Activated T-cell treated with anti-CD3 and anti-CD28 coated beads, Interleukin-2, amount 50 U/mL, for 48 hours (primary cell): ENCODE measurements at regions not wholly inside any gene's neighbourhood (a gene's known extent, or its start where the extent isn't known, plus 50 kb on each side); places are given as distances from the start of the nearest gene placed in this dataset.

Experiments used
- DNase-seq, 2 experiments: peaks; one replicate each; pipeline ENCODE4 v3.0.0-alpha.2; 2020

DNA sequence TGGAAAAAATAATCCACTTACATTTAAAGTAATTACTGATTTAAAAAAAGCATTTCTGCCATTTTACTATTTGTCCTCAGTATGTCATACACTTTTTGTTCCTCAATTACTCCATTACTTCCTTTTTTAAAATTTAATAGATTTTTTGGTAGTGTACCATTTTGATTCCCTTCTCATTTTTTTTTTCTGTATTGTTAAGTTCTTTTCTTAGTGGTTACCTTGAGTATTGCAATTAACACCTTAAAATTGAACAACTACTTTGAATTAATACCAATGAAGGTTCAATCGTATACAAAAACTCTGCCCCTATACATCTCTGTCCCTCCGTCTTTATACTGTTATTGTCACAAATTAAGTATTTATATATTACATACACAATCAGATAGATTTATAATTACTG lies 240.6 kb upstream of the LMCD1 start:
- DNase-seq: no peak

DNA sequence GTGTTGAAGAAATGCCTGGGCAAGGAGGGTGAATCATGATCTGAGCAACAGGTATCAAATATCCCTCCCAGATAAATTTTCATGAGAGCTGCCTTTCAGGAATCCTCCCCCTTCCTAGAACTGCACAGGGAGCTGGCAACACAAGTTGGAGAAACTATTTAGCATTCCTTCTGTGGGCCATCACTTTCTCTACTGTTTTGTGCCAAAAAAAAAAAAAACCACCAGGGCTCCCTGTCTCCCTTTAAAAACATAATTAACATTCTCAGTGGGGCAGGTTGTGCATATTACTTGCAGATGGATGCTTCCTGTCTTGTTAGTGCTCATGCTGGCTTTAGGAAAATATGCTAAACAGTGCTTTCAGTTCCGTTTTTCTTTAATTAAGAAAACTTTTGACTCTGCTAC lies 234.9 kb upstream of the LMCD1 start:
- no peak for DNase-seq

DNA sequence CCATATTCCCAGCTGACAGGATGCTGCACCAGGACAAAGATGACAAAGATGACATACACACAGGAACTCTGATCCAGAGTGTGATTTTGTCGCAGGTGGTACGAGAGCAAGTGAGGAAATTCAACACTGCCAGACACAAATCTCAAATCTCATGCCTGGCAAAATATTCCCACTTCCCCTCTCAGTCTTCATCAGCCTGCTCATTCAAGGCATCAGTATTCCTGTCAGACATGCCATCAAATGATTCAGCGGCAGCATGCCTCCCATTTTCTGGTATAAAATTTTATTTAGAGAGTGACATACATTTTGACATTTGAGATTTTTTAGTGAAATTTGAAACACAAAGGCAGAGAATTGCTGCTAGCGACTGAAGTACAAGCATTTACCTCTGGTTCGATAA lies 228.1 kb upstream of the LMCD1 start:
- DNase-seq: no peak

DNA sequence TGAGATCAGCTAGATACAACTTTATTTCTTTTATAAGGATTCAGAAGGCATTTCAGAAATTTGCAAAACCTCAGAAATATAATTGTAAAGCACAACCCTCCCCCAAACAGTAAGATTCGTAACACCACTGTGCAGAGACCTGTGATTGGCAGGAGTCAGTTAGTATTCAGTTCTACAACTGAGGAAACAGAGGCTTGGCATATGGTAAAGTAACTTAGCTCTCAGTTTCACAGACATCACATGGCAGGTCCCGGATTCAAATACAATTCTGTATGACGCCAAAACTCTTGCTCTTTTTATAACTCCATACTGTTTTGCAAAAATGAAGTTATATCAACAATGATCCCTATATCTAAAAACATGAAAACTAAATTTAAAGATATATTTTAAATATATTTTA lies 225.6 kb upstream of the LMCD1 start:
- no peak for DNase-seq

DNA sequence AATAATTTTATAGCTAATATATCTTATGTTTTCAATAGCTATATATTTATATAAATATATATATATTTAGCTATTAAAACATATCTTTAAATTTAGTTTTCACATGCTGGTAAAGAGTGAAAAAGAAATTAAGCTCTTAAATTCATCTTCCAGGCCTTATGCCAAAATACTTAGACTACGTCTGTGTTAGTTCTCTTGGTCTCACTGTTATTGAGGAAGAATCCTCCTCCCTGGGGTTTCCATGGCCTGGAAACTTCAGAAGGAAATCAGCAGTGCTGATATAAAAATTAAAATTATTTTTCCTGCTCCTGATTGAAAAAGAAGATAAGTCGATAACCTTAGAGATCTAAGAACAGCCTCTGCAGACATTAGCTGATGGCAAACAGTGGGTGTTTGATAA lies 225.1 kb upstream of the LMCD1 start:
- no peak for DNase-seq

DNA sequence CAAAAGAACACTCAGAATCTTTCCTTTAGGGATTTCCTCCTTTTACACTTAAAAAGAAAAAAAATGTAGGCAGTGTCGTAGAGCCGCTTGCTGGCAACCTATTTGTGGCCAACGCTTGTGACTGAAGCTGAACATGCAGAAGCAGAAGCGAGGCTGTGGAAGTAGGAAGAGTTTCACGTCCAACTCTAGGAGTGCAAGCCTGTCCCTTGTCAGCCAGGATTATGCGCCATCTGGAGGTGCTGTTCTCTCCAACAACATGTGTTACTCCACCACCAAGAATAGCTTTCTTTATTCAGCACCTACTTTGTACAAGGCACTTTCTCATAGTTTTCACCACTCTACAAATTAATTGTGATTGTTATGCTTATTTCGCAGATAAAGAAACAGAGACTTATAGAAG lies 223.2 kb upstream of the LMCD1 start:
- no peak for DNase-seq

DNA sequence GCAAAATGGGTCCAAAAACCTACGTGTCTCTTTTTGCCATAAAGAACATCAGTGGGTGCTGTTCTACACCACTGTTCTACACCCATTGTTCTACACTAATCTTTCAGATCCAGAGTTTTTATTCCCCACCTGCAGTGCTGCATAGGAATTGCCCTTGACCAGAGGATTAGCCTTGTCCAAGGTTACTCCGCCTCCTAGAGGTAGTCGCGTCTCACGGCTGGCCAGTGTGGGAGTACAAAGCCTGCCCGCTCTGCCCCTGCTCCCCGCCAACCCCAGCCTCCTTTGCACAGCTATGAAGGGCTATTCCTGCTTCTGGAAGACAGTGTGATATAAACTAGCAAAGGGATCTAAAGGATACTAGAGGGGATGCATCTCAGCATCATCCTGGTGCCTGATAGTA lies 222.1 kb upstream of the LMCD1 start:
- no peak for DNase-seq

DNA sequence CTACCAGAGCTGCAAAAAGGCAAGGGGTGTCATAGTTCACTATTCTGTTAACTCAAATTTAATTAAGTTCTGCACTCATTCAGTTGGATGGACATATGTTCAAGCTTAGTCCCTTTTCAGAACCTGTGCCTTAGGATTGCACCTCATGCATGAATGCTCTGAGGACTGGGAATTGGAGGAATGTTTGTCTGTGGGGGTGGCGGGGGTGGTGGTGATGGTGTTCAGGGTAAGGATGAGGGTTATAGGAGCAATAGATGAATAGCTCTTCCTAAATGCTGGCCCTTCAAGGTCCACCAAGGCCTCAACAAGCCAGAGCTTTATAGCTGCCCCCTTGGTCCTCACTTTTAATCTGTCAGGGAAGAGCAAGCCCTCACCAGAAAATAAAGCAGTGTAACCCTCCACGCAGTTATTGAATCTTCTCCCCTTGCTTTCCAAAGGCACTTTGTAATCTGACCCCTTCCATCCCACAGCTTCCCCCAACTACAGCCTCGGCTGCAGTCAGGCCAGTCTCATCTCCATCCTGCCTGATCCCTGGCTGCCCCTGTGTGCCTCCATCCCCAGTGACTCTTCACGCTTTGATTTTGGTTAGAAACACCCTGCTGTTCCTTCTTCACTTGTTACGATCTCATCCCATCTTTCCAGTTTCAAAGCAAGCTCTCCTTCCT lies 221.6 kb upstream of the LMCD1 start:
- DNase-seq: no peak

DNA sequence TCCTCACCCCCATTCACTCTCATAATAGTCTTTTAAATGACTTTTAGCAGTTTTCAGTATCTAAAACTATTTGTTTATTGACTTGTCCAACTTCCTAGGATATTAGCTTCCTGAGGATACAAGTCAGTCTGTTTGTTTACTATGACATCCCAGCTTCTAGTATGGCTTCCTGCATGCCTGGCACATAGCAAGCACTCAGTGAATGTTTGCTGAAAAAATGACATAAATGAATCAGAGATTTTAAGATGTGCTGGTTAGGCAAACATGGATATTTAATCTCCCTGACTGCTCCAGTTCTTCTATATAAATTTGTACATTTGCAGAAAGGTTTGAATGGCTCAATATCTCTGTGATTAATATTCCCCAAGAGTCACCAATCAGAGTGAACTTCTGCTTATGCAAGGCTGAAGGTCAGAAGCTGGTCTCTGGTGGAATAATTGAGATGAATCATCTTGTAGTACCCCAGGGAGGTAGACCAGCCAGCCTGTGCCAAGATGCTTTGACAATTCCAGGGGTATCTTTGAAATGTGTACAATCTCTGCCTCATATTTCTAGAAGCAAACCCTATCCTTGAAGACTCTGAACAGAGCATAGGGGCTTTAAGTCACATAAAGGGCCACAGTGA lies 219.0 kb upstream of the LMCD1 start:
- DNase-seq: no peak

DNA sequence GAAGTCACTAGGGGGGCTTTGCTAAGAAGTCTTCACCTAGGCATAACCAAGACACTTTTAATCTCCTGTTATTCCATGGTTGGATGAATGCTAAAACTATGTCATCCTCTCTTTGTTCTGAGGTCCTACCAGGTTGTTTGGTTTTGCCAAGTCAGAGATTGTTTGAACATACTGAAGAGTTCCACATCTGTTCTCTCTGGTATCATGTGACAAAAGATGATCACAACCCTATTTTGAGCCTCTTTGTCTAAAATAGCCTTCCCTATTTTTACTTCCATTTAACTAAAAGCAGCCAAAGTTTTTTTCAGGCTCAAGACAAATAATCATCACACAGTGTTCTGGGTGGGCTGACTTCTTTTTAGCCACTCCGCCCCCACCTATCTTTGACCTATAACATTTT lies 218.4 kb upstream of the LMCD1 start:
- no peak for DNase-seq

DNA sequence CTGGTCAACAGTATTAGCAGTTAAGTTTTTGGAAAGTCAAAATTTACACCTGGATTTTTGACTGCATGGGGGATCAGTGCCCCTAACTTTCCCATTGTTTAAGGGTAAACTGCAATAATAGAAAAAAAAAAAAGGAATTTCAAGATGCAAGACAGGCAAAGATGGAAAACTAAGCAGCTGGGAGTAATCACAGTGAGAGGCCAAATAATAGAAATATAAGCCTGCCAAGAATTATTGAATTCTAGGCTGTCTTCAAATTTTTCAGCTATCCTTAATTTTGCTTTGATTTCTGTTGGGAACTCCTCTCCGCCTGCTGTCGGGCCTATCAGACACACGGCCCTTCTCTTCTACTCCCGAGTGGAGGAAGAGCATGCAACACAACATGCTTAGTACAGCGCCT lies 215.5 kb upstream of the LMCD1 start:
- no peak for DNase-seq

DNA sequence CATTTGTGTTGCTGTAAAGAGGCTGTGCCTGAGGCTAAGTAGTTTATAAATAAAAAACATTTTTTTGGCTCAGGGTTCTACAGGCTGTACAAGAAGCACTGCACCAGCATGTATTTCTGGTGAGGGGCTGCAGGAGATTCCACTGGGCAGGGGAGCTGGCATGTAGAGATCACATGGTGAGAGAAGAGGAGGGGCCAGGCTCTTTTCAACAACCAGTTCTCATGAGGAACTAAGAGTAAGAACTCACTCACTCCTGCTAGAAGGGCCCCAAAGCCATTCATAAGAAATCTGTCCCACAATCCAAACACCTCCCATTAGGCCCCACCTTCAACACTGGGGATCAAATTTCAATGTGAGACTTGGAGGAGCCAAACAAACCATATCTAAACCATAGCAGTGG lies 214.9 kb upstream of the LMCD1 start:
- DNase-seq: no peak

DNA sequence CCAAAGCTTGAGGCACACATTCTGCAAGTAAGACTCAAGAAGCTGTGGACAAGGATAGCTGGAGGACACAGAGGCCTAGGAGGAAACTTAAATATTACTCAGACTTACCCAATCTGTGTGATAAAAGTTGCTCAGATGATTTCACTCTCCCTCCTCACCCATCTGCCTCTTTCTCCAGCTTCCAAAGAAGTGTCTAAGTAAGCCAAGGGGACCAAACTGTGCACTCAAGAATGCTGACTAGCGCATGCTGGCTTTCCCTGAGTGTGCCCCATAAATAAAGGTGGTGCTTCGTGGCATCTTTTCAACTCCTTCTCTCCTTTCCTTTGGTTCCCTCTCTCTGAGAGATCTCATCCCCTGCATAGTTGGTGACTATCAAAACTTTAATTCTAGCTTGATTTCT lies 211.0 kb upstream of the LMCD1 start:
- DNase-seq: no peak

DNA sequence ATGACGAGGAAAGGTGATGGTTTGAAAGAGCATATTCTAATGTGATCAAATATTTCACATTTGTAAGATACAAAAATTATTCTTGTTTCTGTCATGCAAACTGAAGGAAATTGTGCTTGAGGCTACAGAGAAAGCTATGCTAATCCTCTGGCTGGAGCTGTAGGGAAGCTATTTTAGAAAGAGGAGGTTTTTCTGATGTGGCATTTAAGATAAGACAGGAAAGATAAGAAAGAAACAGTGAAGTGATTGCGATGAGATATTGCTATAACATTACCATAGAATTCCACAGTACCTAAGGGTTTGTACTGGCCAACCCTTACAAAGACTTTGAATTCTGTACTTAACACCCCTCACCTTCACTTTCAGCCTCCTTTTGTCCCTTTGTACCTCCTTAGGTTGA lies 205.2 kb upstream of the LMCD1 start:
- DNase-seq: no peak

DNA sequence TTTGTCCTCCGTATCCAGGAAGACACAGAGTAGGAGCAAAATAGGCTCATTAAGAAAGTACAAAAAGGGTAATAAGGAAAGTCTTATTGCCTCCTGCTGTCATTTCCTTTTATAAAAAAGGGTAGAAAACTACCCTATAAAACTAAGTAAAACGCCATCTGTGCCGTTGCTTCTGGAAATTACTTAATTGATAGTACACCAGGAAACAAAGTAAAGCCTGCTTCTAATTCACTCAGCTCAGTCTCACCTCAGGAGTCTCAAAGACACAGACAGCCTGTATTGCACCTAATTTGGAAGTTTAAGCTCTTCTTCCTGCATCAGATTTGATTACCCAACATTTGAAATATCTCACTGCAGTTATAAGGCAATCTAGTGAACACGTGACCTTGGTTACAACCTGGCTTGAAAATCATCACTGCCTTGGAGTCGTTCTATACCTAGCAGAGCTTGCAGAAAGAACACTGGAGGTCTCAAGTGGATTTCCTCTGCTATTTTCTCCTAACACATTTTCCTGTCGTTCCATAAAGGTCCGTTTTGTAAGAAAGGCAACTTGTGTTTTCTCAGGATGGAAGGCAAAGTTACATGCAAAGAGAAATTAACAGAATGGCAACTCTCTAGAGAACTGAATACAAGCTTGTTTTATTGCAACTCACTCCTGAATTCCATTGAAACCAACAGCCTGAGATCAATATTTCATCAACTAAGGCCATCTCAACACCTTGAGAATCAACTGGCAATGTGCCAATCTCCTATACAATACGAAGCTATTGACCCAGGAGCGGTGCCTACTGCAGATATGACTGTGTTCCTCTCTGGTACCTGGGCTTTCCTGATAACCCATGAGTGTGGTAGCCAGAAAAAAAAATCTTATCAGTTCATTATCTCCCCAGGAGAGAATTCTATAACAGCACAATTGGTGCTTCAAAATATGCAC lies 203.3 kb upstream of the LMCD1 start:
- no peak for DNase-seq

DNA sequence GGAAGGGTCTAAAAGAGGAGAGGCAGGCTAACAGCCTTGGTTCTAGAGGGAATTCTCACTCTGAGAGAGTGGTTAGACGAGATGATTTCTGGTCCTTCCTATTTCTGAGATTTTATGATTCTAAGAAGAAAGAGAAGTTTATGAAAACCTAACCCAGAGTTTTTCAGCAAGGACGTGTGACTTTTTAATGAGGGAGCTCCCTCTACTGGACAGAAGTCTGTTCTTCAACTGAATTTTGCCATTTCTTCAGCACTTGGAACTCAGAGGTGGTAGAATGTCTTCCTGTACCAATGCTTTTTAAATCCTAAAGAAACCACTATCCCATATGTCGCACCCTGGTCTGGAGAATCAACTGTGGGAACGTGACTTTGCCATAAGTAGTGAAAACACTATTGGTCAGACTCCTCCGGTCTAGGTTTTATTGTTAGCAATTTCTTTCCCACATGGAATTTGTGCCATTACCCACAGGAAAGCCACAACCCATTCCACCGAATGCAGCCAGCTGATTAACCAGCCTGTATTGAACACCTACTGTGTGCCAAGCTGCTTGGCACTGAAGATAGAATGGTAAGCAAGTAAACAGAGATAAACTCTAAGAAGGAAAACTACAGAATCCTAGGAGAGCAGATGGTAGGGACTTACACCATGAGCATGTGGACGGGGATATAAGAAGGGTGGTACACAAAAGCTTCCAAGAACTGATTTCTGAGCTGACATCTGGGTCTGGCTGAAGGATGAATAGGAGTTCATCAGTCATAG lies 199.5 kb upstream of the LMCD1 start:
- no peak for DNase-seq

DNA sequence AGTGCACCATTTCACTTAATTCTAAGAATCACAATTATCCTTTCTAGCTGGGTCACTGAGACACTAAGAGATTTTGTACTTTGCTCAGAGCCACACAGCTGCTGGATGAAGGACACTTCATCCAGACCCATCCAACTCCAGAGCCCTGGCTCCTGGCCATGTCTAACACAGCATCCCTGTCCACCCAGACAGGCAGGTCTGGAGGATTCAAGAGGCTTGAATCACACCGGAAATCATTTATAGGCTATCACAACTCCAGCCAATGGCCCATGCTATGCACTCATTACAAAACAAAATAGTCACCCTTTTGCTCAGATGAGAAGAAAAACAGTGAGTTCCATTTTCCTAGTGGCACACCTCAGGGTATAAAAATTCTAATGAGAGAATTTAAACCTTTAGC lies 198.2 kb upstream of the LMCD1 start:
- no peak for DNase-seq

DNA sequence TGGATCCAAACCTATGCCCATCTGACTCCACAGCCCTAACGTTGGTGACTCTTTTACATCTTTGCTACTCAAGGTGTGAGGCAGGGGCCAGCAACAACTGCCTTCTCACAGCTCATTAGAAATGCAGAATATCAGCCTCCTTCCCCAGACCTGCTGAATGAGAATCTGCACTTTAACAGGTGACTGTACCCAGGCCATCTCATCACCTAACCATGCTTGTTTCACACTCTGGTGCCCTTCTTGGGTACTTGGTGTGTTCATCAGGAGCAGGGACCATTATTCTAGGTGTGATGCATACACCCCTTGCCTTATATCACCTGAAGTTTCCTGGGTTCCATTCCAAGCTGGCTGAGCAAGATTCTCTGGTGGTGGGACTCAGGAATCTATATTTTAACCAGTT lies 196.3 kb upstream of the LMCD1 start:
- DNase-seq: no peak

DNA sequence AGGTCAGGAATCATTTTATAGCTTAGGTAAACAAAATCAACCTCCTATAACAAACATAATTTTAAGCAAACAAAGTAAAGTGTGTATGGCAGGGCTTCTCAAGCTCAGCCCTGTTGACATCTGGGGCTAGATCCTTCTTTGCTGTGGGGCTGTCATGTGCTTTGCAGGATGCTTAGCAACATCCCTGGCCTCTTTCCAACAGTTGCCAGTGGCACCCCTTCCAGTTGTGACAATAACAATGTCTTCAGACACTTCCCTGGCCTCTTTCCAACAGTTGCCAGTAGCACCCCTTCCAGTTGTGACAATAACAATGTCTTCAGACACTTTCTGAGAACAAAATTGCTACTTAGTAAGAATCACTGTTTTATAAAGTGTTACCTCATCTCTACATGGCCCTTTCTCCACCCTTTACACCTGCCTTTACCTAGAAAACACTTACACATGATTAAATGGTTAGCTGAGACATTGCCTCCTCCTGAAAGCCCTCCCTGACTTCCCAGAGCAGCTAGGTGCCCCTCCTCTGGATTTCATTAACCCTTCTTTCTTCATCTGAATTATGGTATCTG lies 194.0 kb upstream of the LMCD1 start:
- no peak for DNase-seq

DNA sequence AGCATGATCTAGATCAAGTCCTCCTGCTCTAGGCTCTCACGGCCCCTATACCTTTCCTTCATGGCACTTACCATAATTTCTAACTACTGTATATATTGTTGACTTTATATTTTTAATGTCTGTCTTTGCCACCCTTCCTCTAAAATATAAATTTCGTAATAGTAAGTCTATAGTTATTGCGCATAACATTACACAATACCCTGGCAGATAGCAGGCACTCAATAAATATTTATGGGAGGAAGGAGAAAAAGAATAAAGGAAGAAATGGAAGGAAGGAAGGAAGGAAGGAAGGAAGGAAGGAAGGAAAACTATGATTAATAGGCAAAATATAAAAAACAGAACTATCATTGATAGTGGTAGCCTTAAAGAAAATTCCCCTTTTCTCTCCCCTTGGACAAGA lies 190.3 kb upstream of the LMCD1 start:
- no peak for DNase-seq

DNA sequence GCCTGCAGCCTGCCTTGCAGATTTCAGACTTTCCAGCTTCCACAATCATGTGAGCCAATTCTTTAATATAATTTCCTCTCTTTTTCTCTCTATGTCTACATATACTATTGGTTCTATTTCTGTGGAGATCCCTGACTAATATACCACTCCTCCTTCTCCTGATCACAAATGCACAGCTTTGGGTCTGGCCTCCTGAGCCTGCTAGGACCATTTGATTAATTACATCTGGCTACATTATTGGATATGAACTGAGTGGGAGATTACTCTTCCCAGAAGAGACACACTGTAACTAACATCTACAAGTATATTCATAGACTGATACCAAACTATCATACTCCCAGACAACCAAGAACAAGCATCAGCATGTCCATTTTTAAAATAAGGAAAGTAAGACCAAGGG lies 188.9 kb upstream of the LMCD1 start:
- no peak for DNase-seq

DNA sequence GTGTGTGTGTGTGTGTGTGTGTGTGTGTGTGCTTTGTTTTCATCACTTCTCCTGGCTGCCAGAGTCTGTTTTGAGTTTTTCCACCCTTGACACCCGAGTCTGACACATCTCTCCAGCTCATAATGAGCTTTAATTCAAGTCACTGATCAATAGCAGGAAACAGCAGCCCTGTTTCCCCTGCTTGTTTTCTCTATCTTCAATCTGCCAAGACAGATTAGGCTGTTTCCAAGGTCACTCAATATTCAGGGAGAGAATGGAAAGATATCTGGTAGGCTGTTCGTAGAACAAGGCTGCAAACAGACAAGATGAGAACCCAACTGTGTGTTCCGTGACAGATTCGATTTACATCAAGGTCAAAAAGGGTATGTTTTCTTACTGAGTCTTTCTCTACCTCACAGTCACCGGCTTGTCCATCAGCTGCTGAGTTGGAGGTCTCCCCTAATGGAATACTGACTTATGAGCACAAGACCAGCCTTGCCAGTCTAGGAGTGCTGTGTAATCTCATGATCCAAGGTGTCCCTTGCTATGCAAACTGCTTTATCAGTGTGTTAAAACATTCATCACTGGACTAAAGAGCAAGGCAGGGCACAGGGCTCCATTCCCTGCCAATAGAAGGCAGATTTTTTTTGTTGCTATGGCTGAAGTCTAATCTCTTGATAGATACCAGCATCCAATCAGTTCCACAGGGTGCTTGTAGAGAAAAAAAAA lies 187.9 kb upstream of the LMCD1 start:
- DNase-seq: no peak
